ENCODE measurements at regions not wholly inside any gene's neighbourhood (a gene's known extent, or its start where the extent isn't known, plus 50 kb on each side); places are given as distances from the start of the nearest gene placed in this dataset.

GRCh38 chr10:4199196-4199595, 414.2 kb upstream of the KLF6 start:
- Histone ChIP-seq H3K4me3 (ENCODE audit: low read depth, low read length) (no peak overlapping the region), H3K9me3 (ENCODE audit: control insufficient read depth, insufficient read depth, low read depth, low read length) (no peaks in the 10 kb centered on the region), H3K27ac (ENCODE audit: extremely low read depth, low read depth, low read length) (no peak overlapping the region), H3K36me3 (ENCODE audit: control insufficient read depth in 2 of 2, insufficient read depth in 1 of 2, low read length in 2 of 2) (no peaks in the 10 kb centered on the region), H3K4me1 (ENCODE audit: control insufficient read depth, insufficient read depth, low read length) (no peaks in the 10 kb centered on the region)
- ChIA-PET CTCF (no interaction called here), POLR2A (no interaction called here)
- TF ChIP-seq ZNF585B (tag by site-specific recombination; IDR thresholded peaks at IDR 0.05) (no peak), ZSCAN30 (tag by site-specific recombination; IDR thresholded peaks at IDR 0.05) (no peak), ZNF791 (tag by site-specific recombination; IDR thresholded peaks at IDR 0.05) (no peak), ZNF280D (tag by site-specific recombination; IDR thresholded peaks at IDR 0.05) (no peak), ZNF747 (tag by site-specific recombination; IDR thresholded peaks at IDR 0.05) (no peak), BCL11B (tag by site-specific recombination; IDR thresholded peaks at IDR 0.05; ENCODE audit: low read depth) (no peak), PBX3 (CRISPR knock-in tag; IDR thresholded peaks at IDR 0.05) (no peak), ZNF677 (tag by site-specific recombination; IDR thresholded peaks at IDR 0.05) (no peak), ZNF175 (tag by site-specific recombination; IDR thresholded peaks at IDR 0.05) (no peak), KLF17 (tag by site-specific recombination; IDR thresholded peaks at IDR 0.05) (no peak), ZNF518A (tag by site-specific recombination; conservative IDR thresholded peaks at IDR 0.05; ENCODE audit: low read depth) (no peak), ATF2 (tag by site-specific recombination; IDR thresholded peaks at IDR 0.05; ENCODE audit: low read depth) (no peak), ZNF610 (tag by site-specific recombination; IDR thresholded peaks at IDR 0.05; ENCODE audit: borderline replicate concordance) (no peak), ZNF24 (tag by site-specific recombination; IDR thresholded peaks at IDR 0.05) (no peak), GLIS2 (tag by site-specific recombination; IDR thresholded peaks at IDR 0.05) (no peak), ZNF18 (tag by site-specific recombination; IDR thresholded peaks at IDR 0.05) (no peak), ZNF529 (tag by site-specific recombination; IDR thresholded peaks at IDR 0.05; ENCODE audit: insufficient replicate concordance) (no peak), ZSCAN5A (tag by site-specific recombination; IDR thresholded peaks at IDR 0.05) (no peak), ZNF624 (tag by site-specific recombination; IDR thresholded peaks at IDR 0.05) (no peak), FEZF1 (tag by site-specific recombination; IDR thresholded peaks at IDR 0.05) (no peak)
